IMR-90 (cell line): ENCODE measurements at regions not wholly inside any gene's neighbourhood (a gene's known extent, or its start where the extent isn't known, plus 50 kb on each side); places are given as distances from the start of the nearest gene placed in this dataset.

ENCODE experiments used
- ATAC-seq: fragments of 200-7000 bp; cut with Tn5 transposase; 2 replicates; pipeline ENCODE4 v1.9.1; 2020; ENCODE audit warnings: low read depth, mild to moderate bottlenecking, moderate library complexity
- BruUV-seq: library from RNA; stranded (reverse); fragments of 400-500 nt; replicated peaks from 2 replicates; lab custom pipeline; 2021; lab: Mats Ljungman, UMichigan
- CTCF ChIA-PET: fragments of 300-600 bp; formaldehyde crosslinking; extraction: SDS; loops from one replicate; lab custom pipeline; 2021; ENCODE audit warnings: antibody characterized with exemption; lab: Yijun Ruan, JAX
- POLR2A ChIA-PET: fragments of 300-600 bp; sonication (Branson Sonifier 250); formaldehyde crosslinking; loops from one replicate; lab custom pipeline; 2022; ENCODE audit warnings: antibody characterized with exemption; ENCODE audit not compliant: unreplicated experiment; lab: Charles Lee
- DNase-seq: peaks from one replicate; pipeline ENCODE4 v3.0.0; 2013
- H2AFZ ChIP-seq: replicated peaks from 2 replicates; pipeline ENCODE3; 2013; ENCODE audit warnings: low read length, mild to moderate bottlenecking; ENCODE audit not compliant: poor library complexity
- H2AK5ac ChIP-seq: 2 replicates; pipeline ENCODE4 v1.6.1; 2013; ENCODE audit warnings: low read depth, low read length, inconsistent platforms
- H2AK9ac ChIP-seq: replicated peaks from 2 replicates; pipeline ENCODE3; 2013; ENCODE audit warnings: mild to moderate bottlenecking, low read depth, low read length, moderate library complexity; ENCODE audit not compliant: poor library complexity
- H2BK120ac ChIP-seq: 2 replicates; pipeline ENCODE4 v1.6.1; 2013; ENCODE audit warnings: low read depth, low read length, inconsistent platforms
- H2BK15ac ChIP-seq: 3 replicates; pipeline ENCODE4 v1.6.1; 2013; ENCODE audit warnings: low read depth, low read length, inconsistent platforms
- H2BK20ac ChIP-seq: 2 replicates; pipeline ENCODE4 v1.6.1; 2013; ENCODE audit warnings: low read depth, mild to moderate bottlenecking, inconsistent platforms, low read length, moderate library complexity
- H2BK5ac ChIP-seq: 2 replicates; pipeline ENCODE4 v1.6.1; 2013; ENCODE audit warnings: mild to moderate bottlenecking, low read depth, low read length, inconsistent platforms; ENCODE audit not compliant: poor library complexity, severe bottlenecking
- H3K14ac ChIP-seq: replicated peaks from 2 replicates; pipeline ENCODE4 v1.6.1; 2013; ENCODE audit warnings: low read depth, low read length, inconsistent platforms
- H3K18ac ChIP-seq: 2 replicates; pipeline ENCODE4 v1.6.1; 2013; ENCODE audit warnings: low read depth, low read length, control low read depth
- H3K23ac ChIP-seq: 2 replicates; pipeline ENCODE4 v1.6.1; 2013; ENCODE audit warnings: low read depth, low read length, inconsistent platforms
- H3K27ac ChIP-seq: 2 replicates; pipeline ENCODE4 v1.5.1; 2013; ENCODE audit warnings: mild to moderate bottlenecking, control low read depth, low read length; ENCODE audit not compliant: insufficient read depth
- H3K27me3 ChIP-seq: 2 replicates; pipeline ENCODE4 v1.6.1; 2013; ENCODE audit warnings: low read length; ENCODE audit not compliant: control insufficient read depth, insufficient read depth
- H3K36me3 ChIP-seq: 2 replicates; pipeline ENCODE4 v1.6.1; 2013; ENCODE audit warnings: low read length, mixed read lengths; ENCODE audit not compliant: control insufficient read depth, insufficient read depth
- H3K4ac ChIP-seq: 2 replicates; pipeline ENCODE4 v1.6.1; 2013; ENCODE audit warnings: low read depth, low read length, inconsistent platforms
- H3K4me1 ChIP-seq: 2 replicates; pipeline ENCODE4 v1.6.1; 2013; ENCODE audit warnings: low read length, mixed read lengths; ENCODE audit not compliant: control insufficient read depth, insufficient read depth
- H3K4me2 ChIP-seq: 2 replicates; pipeline ENCODE4 v1.6.1; 2013; ENCODE audit warnings: low read depth, mild to moderate bottlenecking, control low read depth, low read length, moderate library complexity
- H3K4me3 ChIP-seq: 2 replicates; pipeline ENCODE4 v1.5.1; 2013; ENCODE audit warnings: low read depth, mild to moderate bottlenecking, control low read depth, low read length, moderate library complexity; ENCODE audit not compliant: insufficient read depth
- H3K56ac ChIP-seq: 2 replicates; pipeline ENCODE4 v1.6.1; 2013; ENCODE audit warnings: low read length, inconsistent platforms; ENCODE audit not compliant: insufficient read depth; ENCODE audit errors: extremely low read depth
- H3K79me1 ChIP-seq, 2 experiments: 2 replicates each; pipeline ENCODE4 v1.6.1; 2013; ENCODE audit warnings: low read length in 2 of 2, inconsistent platforms in 1 of 2, low read depth in 1 of 2
- H3K9ac ChIP-seq: 2 replicates; pipeline ENCODE4 v1.6.1; 2013; ENCODE audit warnings: low read depth, low read length, control low read depth
- H3K9me1 ChIP-seq: 2 replicates; pipeline ENCODE4 v1.6.1; 2013; ENCODE audit warnings: low read length, inconsistent platforms; ENCODE audit not compliant: insufficient read depth
- H3K9me3 ChIP-seq: 2 replicates; pipeline ENCODE4 v1.6.1; 2013; ENCODE audit warnings: low read length; ENCODE audit not compliant: control insufficient read depth, insufficient read depth
- H4K20me1 ChIP-seq: 2 replicates; pipeline ENCODE4 v1.6.1; 2013; ENCODE audit warnings: low read length, inconsistent platforms; ENCODE audit not compliant: insufficient read depth
- H4K5ac ChIP-seq: 2 replicates; pipeline ENCODE4 v1.6.1; 2013; ENCODE audit warnings: mild to moderate bottlenecking, low read depth, low read length, control low read depth
- H4K8ac ChIP-seq, 2 experiments: 2 replicates each; pipeline ENCODE4 v1.6.1; 2013; ENCODE audit warnings: low read depth in 2 of 2, low read length in 2 of 2, control low read depth in 1 of 2, inconsistent platforms in 1 of 2
- H4K91ac ChIP-seq: 2 replicates; pipeline ENCODE4 v1.6.1; 2013; ENCODE audit warnings: low read depth, low read length, inconsistent platforms; ENCODE audit not compliant: insufficient read depth
- BHLHE40 ChIP-seq: fragments of 150-350 bp; IDR thresholded peaks from 2 replicates; pipeline ENCODE4 v1.6.1; 2016; ENCODE audit warnings: mild to moderate bottlenecking, low read depth, low read length
- CEBPB ChIP-seq: IDR thresholded peaks from 2 replicates; pipeline ENCODE4 v1.6.1; 2012; ENCODE audit warnings: low read depth, low read length, improper control_type of control experiment
- CHD1 ChIP-seq: IDR thresholded peaks from 2 replicates; pipeline ENCODE4 v1.6.1; 2012; ENCODE audit warnings: low read depth, low read length, improper control_type of control experiment
- CTCF ChIP-seq: conservative IDR thresholded peaks from 2 replicates; pipeline ENCODE4 v1.5.1; 2012; ENCODE audit warnings: mild to moderate bottlenecking, low read depth, low read length, improper control_type of control experiment
- ELK1 ChIP-seq: fragments of 150-350 bp; IDR thresholded peaks from 2 replicates; pipeline ENCODE4 v1.6.1; 2016; ENCODE audit warnings: low read depth, mild to moderate bottlenecking, low read length, moderate library complexity, borderline replicate concordance
- FOS ChIP-seq: fragments of 150-350 bp; IDR thresholded peaks from 2 replicates; pipeline ENCODE4 v1.6.1; 2016; ENCODE audit warnings: low read depth, low read length
- MAFK ChIP-seq: IDR thresholded peaks from 2 replicates; pipeline ENCODE4 v1.6.1; 2012; ENCODE audit warnings: low read depth, low read length, improper control_type of control experiment
- MAZ ChIP-seq: IDR thresholded peaks from 2 replicates; pipeline ENCODE4 v1.6.1; 2012; ENCODE audit warnings: low read depth, mild to moderate bottlenecking, low read length, improper control_type of control experiment, moderate library complexity, borderline replicate concordance
- MXI1 ChIP-seq: IDR thresholded peaks from 2 replicates; pipeline ENCODE4 v1.6.1; 2012; ENCODE audit warnings: low read depth, mild to moderate bottlenecking, low read length, moderate library complexity, borderline replicate concordance
- NFE2L2 ChIP-seq: fragments of 150-350 bp; IDR thresholded peaks from 2 replicates; pipeline ENCODE4 v1.6.1; 2016; ENCODE audit warnings: low read depth, mild to moderate bottlenecking, low read length
- POLR2A ChIP-seq: IDR thresholded peaks from 2 replicates; pipeline ENCODE4 v1.6.1; 2012; ENCODE audit warnings: mild to moderate bottlenecking, low read depth, low read length
- RAD21 ChIP-seq: IDR thresholded peaks from 2 replicates; pipeline ENCODE4 v1.6.1; 2012; ENCODE audit warnings: low read length, improper control_type of control experiment
- RCOR1 ChIP-seq: IDR thresholded peaks from 2 replicates; pipeline ENCODE4 v1.6.1; 2012; ENCODE audit warnings: mild to moderate bottlenecking, low read length, improper control_type of control experiment; ENCODE audit not compliant: insufficient replicate concordance
- RFX5 ChIP-seq: IDR thresholded peaks from 2 replicates; pipeline ENCODE4 v1.8.0; 2012; ENCODE audit warnings: low read depth, mild to moderate bottlenecking, low read length, moderate library complexity
- SMC3 ChIP-seq: fragments of 150-350 bp; IDR thresholded peaks from 2 replicates; pipeline ENCODE4 v1.6.1; 2016; ENCODE audit warnings: low read depth, mild to moderate bottlenecking, antibody characterized with exemption, low read length, moderate library complexity
- USF2 ChIP-seq: fragments of 150-350 bp; IDR thresholded peaks from 2 replicates; pipeline ENCODE4 v1.6.1; 2017; ENCODE audit warnings: mild to moderate bottlenecking, antibody characterized with exemption, low read length, low read depth
- WGBS, 2 experiments: methylation state at CpG; one replicate each; pipeline versions ENCODE4 v1.1.5 to v1.1.7; 2013; ENCODE audit warnings: missing lambda C conversion rate in 2 of 2; ENCODE audit not compliant: insufficient read length in 1 of 2; ENCODE audit errors: extremely low coverage in 2 of 2; 5-methylcytosine and 5-hydroxymethylcytosine counted together
- dilution Hi-C: fragments of 300-500 bp; cut with HindIII; formaldehyde crosslinking; loops from one replicate; pipeline ENCODE4 v1.14.3; 2018; ENCODE audit warnings: low sequenced_read_pairs; ENCODE audit not compliant: unreplicated experiment
- in situ Hi-C: fragments of 300-500 bp; cut with MboI; formaldehyde crosslinking; loops from 3 replicates; pipeline ENCODE4 v1.14.3; 2019; ENCODE audit warnings: low sequenced_read_pairs, inconsistent platforms, mixed read lengths
- intact Hi-C: fragments of 100-400 bp; cut with micrococcal nuclease; formaldehyde crosslinking; loops from 2 replicates; pipeline ENCODE4 v1.10.0; 2022

- ChIA-PET POLR2A (no interaction called here), CTCF (no interaction called here)
- Histone ChIP-seq H3K27me3 (no peaks in the 10 kb centered on the region), H2BK20ac (no peak overlapping the region), H3K4ac (no peak overlapping the region), H3K4me2 (no peak overlapping the region), H3K9ac (no peak overlapping the region), H3K79me1 (no peaks in the 10 kb centered on the region), H2AK5ac (no peak overlapping the region), H3K9me3 (no peaks in the 10 kb centered on the region), H2BK120ac (no peak overlapping the region), H2BK5ac (no peak overlapping the region), H3K27ac (no peak overlapping the region), H3K4me1 (peaks cover 3% of the 10 kb centered on the region; the same call in 1 of the 2 replicates), H2BK15ac (no peak overlapping the region), H4K91ac (no peak overlapping the region), H4K8ac (no peak overlapping the region), H3K14ac (no peak overlapping the region), H3K23ac (no peak overlapping the region), H2AK9ac (no peak overlapping the region), H2AFZ (no peak overlapping the region), H4K5ac (no peak overlapping the region), H3K9me1 (peaks cover 6% of the 10 kb centered on the region), H4K20me1 (no peaks in the 10 kb centered on the region), H3K18ac (no peak overlapping the region), H3K36me3 (no peaks in the 10 kb centered on the region), H3K56ac (no peak overlapping the region), H3K4me3 (no peak overlapping the region)
- intact Hi-C loops = loop anchor here (5.0 kb wide), 1 partner anchor 90 kb away; the partner anchor contains the start of gene NRP1
- TF ChIP-seq CHD1 (no peak), CEBPB (no peak), RAD21 (no peak), BHLHE40 (no peak), MAZ (no peak), POLR2A (no peak), SMC3 (no peak), MAFK (no peak), NFE2L2 (no peak), CTCF (no peak), RFX5 (no peak), RCOR1 (no peak), USF2 (no peak), ELK1 (no peak), MXI1 (no peak), FOS (no peak)
- in situ Hi-C loops = no loop called here
- BruUV-seq = no TSS peak
- WGBS, 2 experiments = 100% methylated on average over 2 of the region's 10 CpGs; no CpG with 5 or more reads in 1 of the 2 experiments
- no peak for DNase-seq
- dilution Hi-C loops = no loop called here
- no peak for ATAC-seq
Measured at GRCh38 chr10:33422471-33423153, 88.1 kb upstream of the NRP1 start.
